ENCODE measurements at regions not wholly inside any gene's neighbourhood (a gene's known extent, or its start where the extent isn't known, plus 50 kb on each side); places are given as distances from the start of the nearest gene placed in this dataset.

DNA sequence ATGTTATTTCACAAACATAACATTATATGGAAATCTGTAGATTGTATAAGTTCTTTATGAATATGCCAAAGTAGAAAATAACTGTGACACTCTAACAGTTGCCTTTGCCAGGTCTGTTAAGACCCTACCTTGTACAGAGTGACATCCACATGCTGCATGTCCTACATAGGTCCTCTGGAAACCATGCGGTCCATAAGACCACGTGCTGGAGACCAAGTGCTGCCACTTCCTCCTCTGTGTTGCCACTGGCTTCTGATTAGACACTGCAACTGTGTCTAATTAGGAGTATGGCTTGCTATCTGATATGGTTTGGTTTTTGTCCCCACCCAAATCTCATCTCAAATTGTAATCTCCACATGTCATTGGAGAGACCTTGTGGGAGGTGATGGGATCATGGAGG, 855.5 kb upstream of the SEMA6D start:
- Histone ChIP-seq H3K23ac (ENCODE audit: low read depth, low read length) (no peak overlapping the region), H4K8ac (ENCODE audit: low read depth in 2 of 2, low read length in 2 of 2) (no peak overlapping the region), H4K91ac (ENCODE audit: insufficient read depth, low read depth, low read length) (no peak overlapping the region), H2BK120ac (ENCODE audit: low read depth, low read length) (no peak overlapping the region), H2BK20ac (ENCODE audit: low read depth, low read length) (no peak overlapping the region), H3K56ac (ENCODE audit: extremely low read depth, insufficient read depth, low read length) (no peak overlapping the region), H3K9me3 (ENCODE audit: control insufficient read depth, insufficient read depth, low read length) (peaks cover 12% of the 10 kb centered on the region), H2AK9ac (replicated peaks; ENCODE audit: low read depth, low read length, poor library complexity) (no peak overlapping the region), H3K4me2 (ENCODE audit: low read depth, low read length) (no peak overlapping the region), H3K4me3 (ENCODE audit: insufficient read depth, low read depth, low read length) (no peak overlapping the region), H2AK5ac (ENCODE audit: low read depth, low read length) (no peak overlapping the region), H3K14ac (replicated peaks; ENCODE audit: low read depth, low read length) (no peak overlapping the region), H3K9me1 (ENCODE audit: insufficient read depth, low read length) (no peaks in the 10 kb centered on the region), H4K5ac (ENCODE audit: low read depth, low read length) (no peak overlapping the region), H2BK15ac (ENCODE audit: low read depth, low read length) (no peak overlapping the region), H3K79me1 (ENCODE audit: low read depth in 1 of 2, low read length in 2 of 2) (no peaks in the 10 kb centered on the region), H3K18ac (ENCODE audit: low read depth, low read length) (no peak overlapping the region), H3K36me3 (ENCODE audit: control insufficient read depth, insufficient read depth, low read length) (no peaks in the 10 kb centered on the region), H4K20me1 (ENCODE audit: insufficient read depth, low read length) (no peaks in the 10 kb centered on the region), H3K4ac (ENCODE audit: low read depth, low read length) (no peak overlapping the region), H3K9ac (ENCODE audit: low read depth, low read length) (no peak overlapping the region), H3K4me1 (ENCODE audit: control insufficient read depth, insufficient read depth, low read length) (no peaks in the 10 kb centered on the region), H3K27me3 (ENCODE audit: control insufficient read depth, insufficient read depth, low read length) (no peaks in the 10 kb centered on the region), H2AFZ (replicated peaks; ENCODE audit: low read length, poor library complexity) (no peak overlapping the region), H2BK5ac (ENCODE audit: low read depth, low read length, poor library complexity, severe bottlenecking) (no peak overlapping the region), H3K27ac (ENCODE audit: insufficient read depth, low read length) (no peak overlapping the region)
- intact Hi-C loops (cut with micrococcal nuclease) = no loop called here
- no TSS peak for BruUV-seq (replicated peaks)
- WGBS, 2 experiments (ENCODE audit: extremely low coverage in 2 of 2, insufficient read length in 1 of 2) = 50% methylated on average over 2 of the region's 2 CpGs; no CpG with 5 or more reads in 1 of the 2 experiments
- no peak for DNase-seq
- in situ Hi-C loops (cut with MboI; ENCODE audit: low sequenced_read_pairs) = no loop called here
- CTCF ChIA-PET = no interaction called here
- POLR2A ChIA-PET (ENCODE audit: unreplicated experiment) = no interaction called here
- dilution Hi-C loops (cut with HindIII; ENCODE audit: low sequenced_read_pairs, unreplicated experiment) = no loop called here
- TF ChIP-seq BHLHE40 (IDR thresholded peaks at IDR 0.05; ENCODE audit: low read depth, low read length) = no peak
- TF ChIP-seq, protein P1, sequence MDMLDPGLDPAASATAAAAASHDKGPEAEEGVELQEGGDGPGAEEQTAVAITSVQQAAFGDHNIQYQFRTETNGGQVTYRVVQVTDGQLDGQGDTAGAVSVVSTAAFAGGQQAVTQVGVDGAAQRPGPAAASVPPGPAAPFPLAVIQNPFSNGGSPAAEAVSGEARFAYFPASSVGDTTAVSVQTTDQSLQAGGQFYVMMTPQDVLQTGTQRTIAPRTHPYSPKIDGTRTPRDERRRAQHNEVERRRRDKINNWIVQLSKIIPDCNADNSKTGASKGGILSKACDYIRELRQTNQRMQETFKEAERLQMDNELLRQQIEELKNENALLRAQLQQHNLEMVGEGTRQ (IDR thresholded peaks at IDR 0.05; ENCODE audit: low read depth, low read length) = no peak
- no peak for TF ChIP-seq POLR2A (IDR thresholded peaks at IDR 0.05; ENCODE audit: low read depth, low read length)
- TF ChIP-seq MAFK (IDR thresholded peaks at IDR 0.05; ENCODE audit: low read depth, low read length) = no peak
- TF ChIP-seq CHD1 (IDR thresholded peaks at IDR 0.05; ENCODE audit: low read depth, low read length) = no peak
- TF ChIP-seq MXI1 (IDR thresholded peaks at IDR 0.05; ENCODE audit: borderline replicate concordance, low read depth, low read length) = no peak
- no peak for ATAC-seq (ENCODE audit: low read depth)

Measured in IMR-90 (cell line).